Left lung (tissue), 4 donors: ENCODE measurements at regions not wholly inside any gene's neighbourhood (a gene's known extent, or its start where the extent isn't known, plus 50 kb on each side); places are given as distances from the start of the nearest gene placed in this dataset.
A peak's percentile ranks its signal among the peaks of the same experiment; 100 is the strongest.

Experiments used
- ATAC-seq: fragments of 200-7000 bp; cut with Tn5 transposase; one replicate; pipeline ENCODE4 v1.9.1; 2020; ENCODE audit warnings: moderate library complexity
- DNase-seq, 4 donors: peaks; one replicate each; pipeline ENCODE4 v3.0.0-alpha.2; 2013 to 2020
- H3K27ac ChIP-seq, 2 donors: fragments of 200-600 bp; sonication (generic) in 1 of 2; one replicate each; pipeline versions ENCODE4 v1.5.0 to v1.8.0; 2020 to 2021
- H3K27me3 ChIP-seq, 2 donors: fragments of 200-600 bp; sonication (generic) in 1 of 2; one replicate each; pipeline versions ENCODE4 v1.5.0 to v1.8.0; 2020 to 2021
- H3K36me3 ChIP-seq, 2 donors: fragments of 200-600 bp; sonication (generic) in 1 of 2; one replicate each; pipeline versions ENCODE4 v1.5.0 to v1.8.0; 2020 to 2021
- H3K4me1 ChIP-seq, 2 donors: fragments of 200-600 bp; one replicate each; pipeline ENCODE4 v1.8.0; 2021
- H3K4me3 ChIP-seq, 2 donors: fragments of 200-600 bp; sonication (generic) in 1 of 2; one replicate each; pipeline versions ENCODE4 v1.5.0 to v1.8.0; 2020 to 2021; ENCODE audit warnings: mild to moderate bottlenecking in 1 of 2
- H3K9me3 ChIP-seq, 2 donors: fragments of 200-600 bp; sonication (generic) in 1 of 2; one replicate each; pipeline versions ENCODE4 v1.5.0 to v1.8.0; 2020 to 2021
- intact Hi-C, 2 donors: fragments of 100-400 bp; cut with DNase I; formaldehyde crosslinking; loops; one replicate each; pipeline versions ENCODE4 v1.11.2 to v1.14.2; 2022
- TF ChIP-seq, protein P1 (sequence below), 2 donors: fragments of 200-600 bp; sonication (generic) in 1 of 2; IDR thresholded peaks; one replicate each; pipeline versions ENCODE4 v1.5.0 to v1.8.0; 2021; ENCODE audit warnings: antibody characterized with exemption in 2 of 2
- donor health status: DM: no; HTN: yes; CAD: no.
- donor health status: DM: no; HTN: no; CAD: no.

DNA sequence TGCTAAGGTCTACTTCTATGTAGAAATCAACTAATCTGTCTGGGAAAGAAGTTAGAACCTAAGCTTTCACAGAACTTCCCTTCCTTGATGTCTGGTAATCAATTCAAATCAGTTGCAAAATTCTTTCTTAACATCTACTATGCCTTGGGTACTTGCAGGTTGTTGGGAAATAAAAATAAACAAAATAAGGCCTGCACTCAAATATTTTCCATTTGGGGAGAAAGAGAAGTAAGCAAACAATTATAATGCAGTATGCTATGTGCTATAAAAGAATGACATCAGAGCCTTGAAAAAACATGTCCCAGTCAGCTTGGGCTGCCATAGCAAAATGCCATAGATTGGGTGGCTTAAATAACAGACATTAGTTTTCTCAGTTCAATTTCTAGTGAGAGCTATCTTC is 425.9 kb upstream of the DCN start:
- ATAC-seq (peak; percentile 50), DNase-seq (no peak)
- no peak overlapping the region for H3K27ac ChIP-seq
- H3K4me1 ChIP-seq = peaks cover 0 to 2% of the 10 kb centered on the region in 2 donors
- intact Hi-C loops = no loop called here
- H3K9me3 ChIP-seq = no peaks in the 10 kb centered on the region
- TF ChIP-seq, protein P1, sequence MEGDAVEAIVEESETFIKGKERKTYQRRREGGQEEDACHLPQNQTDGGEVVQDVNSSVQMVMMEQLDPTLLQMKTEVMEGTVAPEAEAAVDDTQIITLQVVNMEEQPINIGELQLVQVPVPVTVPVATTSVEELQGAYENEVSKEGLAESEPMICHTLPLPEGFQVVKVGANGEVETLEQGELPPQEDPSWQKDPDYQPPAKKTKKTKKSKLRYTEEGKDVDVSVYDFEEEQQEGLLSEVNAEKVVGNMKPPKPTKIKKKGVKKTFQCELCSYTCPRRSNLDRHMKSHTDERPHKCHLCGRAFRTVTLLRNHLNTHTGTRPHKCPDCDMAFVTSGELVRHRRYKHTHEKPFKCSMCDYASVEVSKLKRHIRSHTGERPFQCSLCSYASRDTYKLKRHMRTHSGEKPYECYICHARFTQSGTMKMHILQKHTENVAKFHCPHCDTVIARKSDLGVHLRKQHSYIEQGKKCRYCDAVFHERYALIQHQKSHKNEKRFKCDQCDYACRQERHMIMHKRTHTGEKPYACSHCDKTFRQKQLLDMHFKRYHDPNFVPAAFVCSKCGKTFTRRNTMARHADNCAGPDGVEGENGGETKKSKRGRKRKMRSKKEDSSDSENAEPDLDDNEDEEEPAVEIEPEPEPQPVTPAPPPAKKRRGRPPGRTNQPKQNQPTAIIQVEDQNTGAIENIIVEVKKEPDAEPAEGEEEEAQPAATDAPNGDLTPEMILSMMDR (IDR thresholded peaks at IDR 0.05) = no peak
- H3K36me3 ChIP-seq = no peaks in the 10 kb centered on the region
- no peak overlapping the region for H3K4me3 ChIP-seq
- no peaks in the 10 kb centered on the region for H3K27me3 ChIP-seq

DNA sequence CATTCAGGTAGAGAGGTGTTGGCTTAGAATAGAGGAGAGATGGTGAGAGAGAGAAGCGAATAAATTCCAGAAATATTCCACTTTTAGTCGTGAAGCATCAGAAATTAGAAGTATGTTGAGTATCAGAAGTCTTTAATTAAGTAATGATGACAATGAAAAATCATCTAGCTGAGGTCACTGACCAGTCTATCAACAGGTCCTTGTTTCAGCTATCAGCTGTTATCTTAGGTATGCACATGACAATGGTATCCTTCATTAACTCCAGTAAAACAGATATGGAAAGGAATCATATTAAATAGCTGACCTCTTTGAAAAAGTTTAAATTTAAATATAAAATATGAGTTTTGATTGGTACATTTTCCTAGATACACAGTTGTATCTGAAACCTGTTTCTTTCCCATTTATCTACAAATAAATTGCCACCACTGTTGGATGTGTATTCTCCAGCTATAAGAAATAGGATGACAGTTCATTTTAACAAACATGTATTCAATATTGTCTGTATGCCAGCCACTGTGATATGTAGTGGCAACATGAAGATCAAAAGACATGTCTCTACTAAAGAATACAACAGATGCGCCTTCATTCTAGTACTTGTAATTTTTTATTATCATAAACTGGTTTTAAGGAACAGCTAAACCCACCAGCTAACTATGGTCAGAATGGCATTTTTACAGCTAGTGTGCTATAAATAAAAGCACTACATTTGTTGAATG is 424.2 kb upstream of the DCN start:
- peaks cover 0 to 4% of the 10 kb centered on the region in 2 donors for H3K4me1 ChIP-seq
- no peaks in the 10 kb centered on the region for H3K9me3 ChIP-seq
- H3K4me3 ChIP-seq = no peak overlapping the region
- no peak for DNase-seq
- no peak overlapping the region for H3K27ac ChIP-seq
- TF ChIP-seq, protein P1 (IDR thresholded peaks at IDR 0.05) = no peak
- intact Hi-C loops = no loop called here
- ATAC-seq = no peak
- no peaks in the 10 kb centered on the region for H3K27me3 ChIP-seq
- no peaks in the 10 kb centered on the region for H3K36me3 ChIP-seq

DNA sequence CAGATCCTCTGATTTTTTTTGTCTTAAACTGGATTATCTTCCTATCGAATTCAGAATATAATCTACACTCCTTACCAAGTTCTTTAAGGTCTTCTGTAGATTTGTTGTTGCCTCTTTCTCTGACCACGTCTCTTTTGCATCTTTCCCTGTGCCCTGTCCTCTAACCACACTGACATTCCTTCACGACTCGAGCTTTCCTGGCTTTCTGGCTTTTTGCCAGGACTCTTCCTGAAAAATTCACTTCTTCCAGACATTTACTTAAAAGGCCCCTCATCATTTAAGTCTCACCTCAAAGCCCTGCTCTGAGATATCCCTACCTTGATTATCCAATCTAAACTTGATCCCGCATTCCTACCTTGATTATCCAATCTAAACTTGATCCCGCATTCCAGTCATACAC is 422.3 kb upstream of the DCN start:
- DNase-seq = no peak
- Histone ChIP-seq H3K27me3 (no peaks in the 10 kb centered on the region), H3K4me3 (no peak overlapping the region), H3K27ac (no peak overlapping the region), H3K4me1 (peaks cover 0 to 4% of the 10 kb centered on the region in 2 donors), H3K9me3 (no peaks in the 10 kb centered on the region), H3K36me3 (no peaks in the 10 kb centered on the region)
- ATAC-seq = no peak
- intact Hi-C loops = no loop called here
- TF ChIP-seq, protein P1 (IDR thresholded peaks at IDR 0.05) = no peak

DNA sequence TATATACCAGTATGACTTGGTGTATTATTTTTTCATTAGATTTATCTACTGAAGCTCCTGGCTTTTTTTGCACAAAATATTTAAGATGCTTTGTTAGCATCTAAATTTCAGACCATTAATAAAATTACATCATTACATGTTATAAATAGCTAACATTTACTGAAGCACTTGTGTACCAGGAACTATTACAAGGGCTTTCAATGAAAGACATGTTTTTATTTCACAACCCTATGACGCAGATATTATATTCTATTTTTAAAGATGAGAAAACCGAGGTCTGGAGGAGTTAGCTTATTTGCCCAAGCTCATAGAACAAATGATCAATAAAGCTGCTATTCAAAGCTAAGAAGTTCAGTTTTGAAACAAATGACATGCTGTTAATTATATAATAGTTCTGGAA is 420.4 kb upstream of the DCN start:
- intact Hi-C loops = no loop called here
- H3K27me3 ChIP-seq = no peaks in the 10 kb centered on the region
- no peaks in the 10 kb centered on the region for H3K36me3 ChIP-seq
- H3K9me3 ChIP-seq = peaks cover 0 to 4% of the 10 kb centered on the region in 2 donors
- DNase-seq = peak in 1 of 4 donors; percentile 16
- ATAC-seq = peak; percentile 87
- H3K27ac ChIP-seq = peak overlapping the region in 1 of 2 donors; percentile 62
- TF ChIP-seq, protein P1 (IDR thresholded peaks at IDR 0.05) = no peak
- no peak overlapping the region for H3K4me3 ChIP-seq
- peaks cover 0 to 4% of the 10 kb centered on the region in 2 donors for H3K4me1 ChIP-seq

DNA sequence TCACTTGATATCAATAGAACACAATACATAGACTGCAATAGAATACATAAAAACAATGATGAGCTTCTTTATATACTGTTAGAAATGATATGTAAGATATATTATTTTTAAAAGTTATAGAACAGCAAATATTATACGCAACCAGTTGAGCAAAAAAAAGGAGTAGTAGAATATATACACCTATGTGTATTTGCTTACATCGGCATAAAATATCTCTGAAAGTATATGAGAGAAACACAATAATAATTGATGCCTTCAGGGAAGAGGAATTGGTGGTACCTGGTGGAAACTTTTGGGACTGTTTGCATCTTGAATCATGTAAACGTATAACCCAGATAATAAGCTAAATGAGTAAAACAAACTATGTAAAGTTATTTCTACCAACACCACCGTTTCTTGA is 418.4 kb upstream of the DCN start:
- intact Hi-C loops = no loop called here
- Histone ChIP-seq H3K36me3 (no peaks in the 10 kb centered on the region), H3K4me3 (no peak overlapping the region), H3K9me3 (peaks cover 0 to 4% of the 10 kb centered on the region in 2 donors), H3K27ac (no peak overlapping the region), H3K27me3 (no peaks in the 10 kb centered on the region), H3K4me1 (peaks cover 0 to 4% of the 10 kb centered on the region in 2 donors)
- TF ChIP-seq, protein P1 (IDR thresholded peaks at IDR 0.05) = no peak
- ATAC-seq = no peak
- DNase-seq = no peak
